DMS153 treated with DMSO at 0.1 percent for 48 hours (cell line): ENCODE measurements at regions not wholly inside any gene's neighbourhood (a gene's known extent, or its start where the extent isn't known, plus 50 kb on each side); places are given as distances from the start of the nearest gene placed in this dataset.
"Not testable (repeated sequence)": the region's sequence is repeated elsewhere in the genome, so short reads cannot be mapped to it uniquely, and the experiment has no call there.

Source experiments
- DNase-seq: peaks from one replicate; lab custom pipeline; 2025; ENCODE audit not compliant: unreplicated experiment; lab: John Stamatoyannopoulos, UW

- no peak for DNase-seq
These were observed 643.7 kb upstream of the ACO1 start for GRCh38 chr9:31740705-31741104.

GRCh38 chr9:31744589-31744988 is 639.9 kb upstream of the ACO1 start:
- no peak for DNase-seq

- DNase-seq, result no peak
These were observed 639.0 kb upstream of the ACO1 start for GRCh38 chr9:31745468-31745867.

GRCh38 chr9:31745886-31746285 is 638.6 kb upstream of the ACO1 start:
- DNase-seq, result no peak

GRCh38 chr9:31753756-31754155 is 630.7 kb upstream of the ACO1 start:
- DNase-seq, result no peak

- DNase-seq, result no peak
These were observed 624.7 kb upstream of the ACO1 start for GRCh38 chr9:31759703-31760102.

GRCh38 chr9:31774021-31774420 is 610.4 kb upstream of the ACO1 start:
- not testable (repeated sequence) for DNase-seq

- no peak for DNase-seq
These were observed 609.9 kb upstream of the ACO1 start for GRCh38 chr9:31774571-31774970.

- peak; percentile 96 for DNase-seq
These were observed 608.0 kb upstream of the ACO1 start for GRCh38 chr9:31776471-31776870.

- no peak for DNase-seq
These were observed 601.0 kb upstream of the ACO1 start for GRCh38 chr9:31783491-31783890.

- DNase-seq, result no peak
These were observed 593.7 kb upstream of the ACO1 start for GRCh38 chr9:31790720-31791119.

- DNase-seq, result peak; percentile 59
These were observed 584.4 kb upstream of the ACO1 start for GRCh38 chr9:31799953-31800609.

- DNase-seq, result no peak
These were observed 576.7 kb upstream of the ACO1 start for GRCh38 chr9:31807574-31808256.

- DNase-seq, result no peak
These were observed 575.7 kb upstream of the ACO1 start for GRCh38 chr9:31808766-31809165.

GRCh38 chr9:31820426-31820825 is 564.0 kb upstream of the ACO1 start:
- DNase-seq, result no peak

- no peak for DNase-seq
These were observed 562.9 kb upstream of the ACO1 start for GRCh38 chr9:31821583-31821982.

- DNase-seq, result no peak
These were observed 561.1 kb upstream of the ACO1 start for GRCh38 chr9:31823365-31823764.

GRCh38 chr9:31824860-31825259 is 559.6 kb upstream of the ACO1 start:
- DNase-seq, result peak; percentile 54

- DNase-seq, result no peak
These were observed 547.2 kb upstream of the ACO1 start for GRCh38 chr9:31837211-31837610.

- DNase-seq, result no peak
These were observed 545.2 kb upstream of the ACO1 start for GRCh38 chr9:31839273-31839672.

GRCh38 chr9:31840702-31841101 is 543.7 kb upstream of the ACO1 start:
- no peak for DNase-seq

- DNase-seq, result no peak
These were observed 536.5 kb upstream of the ACO1 start for GRCh38 chr9:31847963-31848362.
